H9 (cell line): ENCODE measurements at regions not wholly inside any gene's neighbourhood (a gene's known extent, or its start where the extent isn't known, plus 50 kb on each side); places are given as distances from the start of the nearest gene placed in this dataset.

Source experiments
- DNase-seq: peaks from one replicate; pipeline ENCODE4 v3.0.0-alpha.2; 2017
- H2AFZ ChIP-seq: one replicate; pipeline ENCODE4 v1.6.1; 2013; ENCODE audit warnings: mild to moderate bottlenecking, low read length, control low read depth, moderate library complexity
- H2AK5ac ChIP-seq: 2 replicates; pipeline ENCODE4 v1.6.1; 2013; ENCODE audit warnings: low read length, control low read depth, mixed read lengths; ENCODE audit not compliant: insufficient read length
- H2BK120ac ChIP-seq: one replicate; pipeline ENCODE4 v1.6.1; 2013; ENCODE audit warnings: low read depth, mild to moderate bottlenecking, low read length, control low read depth, inconsistent platforms; ENCODE audit not compliant: poor library complexity, severe bottlenecking
- H2BK12ac ChIP-seq: 2 replicates; pipeline ENCODE4 v1.6.1; 2013; ENCODE audit warnings: low read length, control low read depth, mixed read lengths, low read depth; ENCODE audit not compliant: insufficient read length
- H2BK15ac ChIP-seq: 2 replicates; pipeline ENCODE4 v1.6.1; 2013; ENCODE audit warnings: low read depth, low read length, control low read depth
- H2BK20ac ChIP-seq: one replicate; pipeline ENCODE4 v1.6.1; 2013; ENCODE audit warnings: low read depth, mild to moderate bottlenecking, low read length, control low read depth, inconsistent platforms; ENCODE audit not compliant: poor library complexity, severe bottlenecking
- H2BK5ac ChIP-seq: 2 replicates; pipeline ENCODE4 v1.6.1; 2013; ENCODE audit warnings: low read length, control low read depth, mixed read lengths; ENCODE audit not compliant: insufficient read length
- H3K14ac ChIP-seq: 2 replicates; pipeline ENCODE4 v1.6.1; 2013; ENCODE audit warnings: low read length, control low read depth; ENCODE audit not compliant: insufficient read depth
- H3K18ac ChIP-seq: 2 replicates; pipeline ENCODE4 v1.6.1; 2013; ENCODE audit warnings: low read depth, mild to moderate bottlenecking, mixed read lengths, low read length, control low read depth; ENCODE audit not compliant: insufficient read length
- H3K23ac ChIP-seq: 2 replicates; pipeline ENCODE4 v1.6.1; 2013; ENCODE audit warnings: low read length, control low read depth, mixed read lengths, low read depth; ENCODE audit not compliant: insufficient read length
- H3K23me2 ChIP-seq: 2 replicates; pipeline ENCODE4 v1.6.1; 2013; ENCODE audit warnings: low read depth, mild to moderate bottlenecking, mixed read lengths, low read length, control low read depth; ENCODE audit not compliant: insufficient read length, poor library complexity, severe bottlenecking
- H3K27ac ChIP-seq: 2 replicates; pipeline ENCODE4 v1.5.1; 2013; ENCODE audit warnings: low read length, control low read depth, mixed read lengths, low read depth; ENCODE audit not compliant: insufficient read length
- H3K27me3 ChIP-seq: 2 replicates; pipeline ENCODE4 v1.6.1; 2013; ENCODE audit warnings: low read length, control low read depth, inconsistent platforms; ENCODE audit not compliant: insufficient read depth
- H3K4ac ChIP-seq: 2 replicates; pipeline ENCODE4 v1.6.1; 2013; ENCODE audit warnings: low read depth, mild to moderate bottlenecking, control low read depth, inconsistent platforms, low read length, moderate library complexity
- H3K4me1 ChIP-seq: 2 replicates; pipeline ENCODE4 v1.6.1; 2013; ENCODE audit warnings: low read length, control low read depth, inconsistent platforms; ENCODE audit not compliant: insufficient read depth
- H3K4me2 ChIP-seq: 2 replicates; pipeline ENCODE4 v1.6.1; 2013; ENCODE audit warnings: low read length, control low read depth, mixed read lengths; ENCODE audit not compliant: insufficient read length, insufficient read depth
- H3K56ac ChIP-seq: 2 replicates; pipeline ENCODE4 v1.6.1; 2013; ENCODE audit warnings: low read depth, mild to moderate bottlenecking, mixed read lengths, low read length, control low read depth; ENCODE audit not compliant: insufficient read length
- H3K79me1 ChIP-seq: 2 replicates; pipeline ENCODE4 v1.6.1; 2013; ENCODE audit warnings: low read depth, mild to moderate bottlenecking, moderate library complexity, low read length, control low read depth, inconsistent platforms; ENCODE audit not compliant: insufficient read depth, poor library complexity, severe bottlenecking
- H3K79me2 ChIP-seq: 2 replicates; pipeline ENCODE4 v1.6.1; 2013; ENCODE audit warnings: low read length, control low read depth, inconsistent platforms; ENCODE audit not compliant: insufficient read depth
- H3K9ac ChIP-seq: 2 replicates; pipeline ENCODE4 v1.6.1; 2013; ENCODE audit warnings: low read length, control low read depth, mixed read lengths; ENCODE audit not compliant: insufficient read length; ENCODE audit errors: extremely low read depth
- H3K9me3 ChIP-seq: one replicate; pipeline ENCODE4 v1.6.1; 2013; ENCODE audit warnings: low read depth, low read length, inconsistent platforms; ENCODE audit not compliant: control insufficient read depth
- H3T11ph ChIP-seq: one replicate; pipeline ENCODE4 v1.6.1; 2013; ENCODE audit warnings: mild to moderate bottlenecking, low read length, control low read depth, inconsistent platforms
- H4K20me1 ChIP-seq: one replicate; pipeline ENCODE4 v1.6.1; 2013; ENCODE audit not compliant: control insufficient read depth, insufficient read length, insufficient read depth
- H4K5ac ChIP-seq: 2 replicates; pipeline ENCODE4 v1.6.1; 2013; ENCODE audit warnings: low read depth, mild to moderate bottlenecking, mixed read lengths, low read length, control low read depth; ENCODE audit not compliant: insufficient read length
- H4K8ac ChIP-seq: replicated peaks from 2 replicates; pipeline ENCODE4 v1.6.1; 2013; ENCODE audit warnings: low read length, control low read depth, mixed read lengths, low read depth; ENCODE audit not compliant: insufficient read length
- H4K91ac ChIP-seq: 2 replicates; pipeline ENCODE4 v1.6.1; 2013; ENCODE audit warnings: low read depth, mild to moderate bottlenecking, moderate library complexity, mixed read lengths, low read length, control low read depth; ENCODE audit not compliant: insufficient read length
- H3K27ac Mint-ChIP-seq, 3 experiments: 2 replicates in 2 of 3; 3 replicates in 1 of 3; pipeline ENCODE4 v1.8.0; 2020 to 2021; ENCODE audit warnings: mixed read lengths in 3 of 3, mild to moderate bottlenecking in 1 of 3, moderate library complexity in 1 of 3
- H3K27me3 Mint-ChIP-seq: 2 replicates; pipeline ENCODE4 v1.8.0; 2021; ENCODE audit warnings: low read depth, mild to moderate bottlenecking, moderate library complexity, mixed read lengths
- H3K36me3 Mint-ChIP-seq, 3 experiments: 2 replicates in 2 of 3; 3 replicates in 1 of 3; pipeline ENCODE4 v1.8.0; 2020 to 2021; ENCODE audit warnings: low read depth in 3 of 3, mixed read lengths in 3 of 3; ENCODE audit not compliant: insufficient read depth in 1 of 3
- H3K4me1 Mint-ChIP-seq, 2 experiments: 2 replicates each; pipeline ENCODE4 v1.8.0; 2020; ENCODE audit warnings: mixed read lengths in 2 of 2
- H3K4me3 Mint-ChIP-seq, 2 experiments: 2 replicates in 1 of 2; 3 replicates in 1 of 2; pipeline ENCODE4 v1.8.0; 2020 to 2021; ENCODE audit warnings: mild to moderate bottlenecking in 2 of 2, mixed read lengths in 2 of 2, moderate library complexity in 1 of 2
- H3K9me3 Mint-ChIP-seq, 2 experiments: 2 replicates in 1 of 2; 3 replicates in 1 of 2; pipeline ENCODE4 v1.8.0; 2020; ENCODE audit warnings: mild to moderate bottlenecking in 2 of 2, mixed read lengths in 2 of 2, moderate library complexity in 1 of 2
- CTCF ChIP-seq: fragments of 200-600 bp; sonication (generic); conservative IDR thresholded peaks from 3 replicates; pipeline ENCODE4 v1.8.0; 2021; ENCODE audit warnings: antibody characterized with exemption, mild to moderate bottlenecking
- WGBS: extraction: QIAGEN DNeasy Blood & Tissue Kit; methylation state at CpG from one replicate; pipeline ENCODE4 v1.1.7; 2013; ENCODE audit warnings: missing lambda C conversion rate, low lambda C conversion rate, mixed read lengths; ENCODE audit not compliant: insufficient read length; ENCODE audit errors: extremely low coverage; 5-methylcytosine and 5-hydroxymethylcytosine counted together

- no peak for TF ChIP-seq CTCF
- Histone ChIP-seq H3K23me2 (no peaks in the 10 kb centered on the region), H3K4ac (no peak overlapping the region), H3K79me2 (no peaks in the 10 kb centered on the region), H3K56ac (no peak overlapping the region), H4K5ac (no peak overlapping the region), H3K18ac (no peak overlapping the region), H2BK120ac (no peak overlapping the region), H2AFZ (no peak overlapping the region), H2BK15ac (no peak overlapping the region), H3K14ac (no peak overlapping the region), H3K27ac (no peak overlapping the region), H3K27me3 (no peaks in the 10 kb centered on the region), H3K4me1 (no peaks in the 10 kb centered on the region), H3K79me1 (no peaks in the 10 kb centered on the region), H2BK20ac (no peak overlapping the region), H3K9me3 (no peaks in the 10 kb centered on the region), H3K9ac (no peak overlapping the region), H4K8ac (no peak overlapping the region), H3T11ph (no peak overlapping the region), H4K91ac (no peak overlapping the region), H3K23ac (no peak overlapping the region), H2BK12ac (no peak overlapping the region), H2BK5ac (no peak overlapping the region), H2AK5ac (no peak overlapping the region), H3K4me2 (no peak overlapping the region), H4K20me1 (no peaks in the 10 kb centered on the region)
- peaks cover 7% of the 10 kb centered on the region; the same call in 1 of the 2 replicates for H3K27me3 Mint-ChIP-seq
- no peaks in the 10 kb centered on the region for H3K36me3 Mint-ChIP-seq
- H3K27ac Mint-ChIP-seq: no peak overlapping the region
- DNase-seq: no peak
- no CpG with 5 or more reads among the region's 5 CpGs for WGBS
- no peaks in the 10 kb centered on the region; a peak in 1 of 5 replicates for H3K9me3 Mint-ChIP-seq
- no peak overlapping the region for H3K4me3 Mint-ChIP-seq
- peaks cover 20 to 24% of the 10 kb centered on the region in 2 experiments for H3K4me1 Mint-ChIP-seq
These were observed 1103.6 kb downstream of the BCL11B start for GRCh38 chr14:98168211-98168985.
